Fibroblast of lung (primary cell): ENCODE measurements at regions not wholly inside any gene's neighbourhood (a gene's known extent, or its start where the extent isn't known, plus 50 kb on each side); places are given as distances from the start of the nearest gene placed in this dataset.

Experiments used
- DNase-seq, 2 donors: peaks; one replicate each; pipeline versions ENCODE4 v3.0.0 to v3.0.0-alpha.2; 2010; ENCODE audit warnings: low read depth in 2 of 2
- H2AFZ ChIP-seq: 2 replicates; pipeline ENCODE4 v1.5.1; 2012; ENCODE audit warnings: low read length, control low read depth, inconsistent platforms
- H3K27ac ChIP-seq: 2 replicates; pipeline ENCODE4 v1.5.1; 2011; ENCODE audit warnings: low read length, control low read depth; ENCODE audit not compliant: insufficient read depth
- H3K27me3 ChIP-seq: 2 replicates; pipeline ENCODE4 v1.5.1; 2011; ENCODE audit warnings: mild to moderate bottlenecking, low read length; ENCODE audit not compliant: control insufficient read depth, insufficient read depth
- H3K36me3 ChIP-seq: 2 replicates; pipeline ENCODE4 v1.5.1; 2011; ENCODE audit warnings: low read length; ENCODE audit not compliant: control insufficient read depth, insufficient read depth
- H3K4me1 ChIP-seq: 2 replicates; pipeline ENCODE4 v1.5.1; 2011; ENCODE audit warnings: low read length; ENCODE audit not compliant: control insufficient read depth, insufficient read depth; ENCODE audit errors: extremely low read depth
- H3K4me2 ChIP-seq: 2 replicates; pipeline ENCODE4 v1.5.1; 2011; ENCODE audit warnings: low read length, control low read depth; ENCODE audit not compliant: insufficient read depth; ENCODE audit errors: extremely low read depth
- H3K4me3 ChIP-seq, 4 experiments: fragments of 200-600 bp in 1 of 4; sonication (generic) in 1 of 4; replicated peaks in 1 of 4; 2 replicates each; pipeline ENCODE4 v1.5.1; 2011 to 2016; ENCODE audit warnings: low read length in 4 of 4, low read depth in 3 of 4, mild to moderate bottlenecking in 3 of 4, control low read depth in 2 of 4, inconsistent platforms in 1 of 4, mixed read lengths in 1 of 4; ENCODE audit not compliant: insufficient read depth in 1 of 4; ENCODE audit errors: control extremely low read depth in 1 of 4
- H3K79me2 ChIP-seq: 2 replicates; pipeline ENCODE4 v1.5.1; 2012; ENCODE audit warnings: mild to moderate bottlenecking, low read length, inconsistent platforms; ENCODE audit not compliant: control insufficient read depth, insufficient read depth
- H3K9ac ChIP-seq: 2 replicates; pipeline ENCODE4 v1.5.1; 2011; ENCODE audit warnings: mild to moderate bottlenecking, low read length, control low read depth; ENCODE audit not compliant: insufficient read depth
- H3K9me3 ChIP-seq: 2 replicates; pipeline ENCODE4 v1.5.1; 2012; ENCODE audit warnings: low read depth, low read length; ENCODE audit not compliant: control insufficient read depth, insufficient read depth
- H4K20me1 ChIP-seq: 2 replicates; pipeline ENCODE4 v1.5.1; 2011; ENCODE audit warnings: low read length; ENCODE audit not compliant: control insufficient read depth, insufficient read depth; ENCODE audit errors: extremely low read depth
- EZH2 ChIP-seq: IDR thresholded peaks from 2 replicates; pipeline ENCODE4 v1.5.1; 2012; ENCODE audit warnings: low read length, control low read depth, mild to moderate bottlenecking; ENCODE audit errors: missing control alignments
- TF ChIP-seq, protein P1 (sequence below), 2 donors: IDR thresholded peaks in 1 of 2; conservative IDR thresholded peaks in 1 of 2; 1 replicate in 1 of 2; 2 replicates in 1 of 2; pipeline ENCODE4 v1.5.1; 2011 to 2012; ENCODE audit warnings: low read length in 2 of 2, control low read depth in 1 of 2, inconsistent platforms in 1 of 2, low read depth in 1 of 2, mild to moderate bottlenecking in 1 of 2

- no peaks in the 10 kb centered on the region for H3K79me2 ChIP-seq
- no peak overlapping the region for H2AFZ ChIP-seq
- no peak overlapping the region for H3K4me2 ChIP-seq
- H3K9me3 ChIP-seq: no peaks in the 10 kb centered on the region
- no peaks in the 10 kb centered on the region for H4K20me1 ChIP-seq
- H3K27me3 ChIP-seq: no peaks in the 10 kb centered on the region
- no peaks in the 10 kb centered on the region for H3K36me3 ChIP-seq
- DNase-seq: no peak
- no peak overlapping the region for H3K9ac ChIP-seq
- TF ChIP-seq, protein P1, sequence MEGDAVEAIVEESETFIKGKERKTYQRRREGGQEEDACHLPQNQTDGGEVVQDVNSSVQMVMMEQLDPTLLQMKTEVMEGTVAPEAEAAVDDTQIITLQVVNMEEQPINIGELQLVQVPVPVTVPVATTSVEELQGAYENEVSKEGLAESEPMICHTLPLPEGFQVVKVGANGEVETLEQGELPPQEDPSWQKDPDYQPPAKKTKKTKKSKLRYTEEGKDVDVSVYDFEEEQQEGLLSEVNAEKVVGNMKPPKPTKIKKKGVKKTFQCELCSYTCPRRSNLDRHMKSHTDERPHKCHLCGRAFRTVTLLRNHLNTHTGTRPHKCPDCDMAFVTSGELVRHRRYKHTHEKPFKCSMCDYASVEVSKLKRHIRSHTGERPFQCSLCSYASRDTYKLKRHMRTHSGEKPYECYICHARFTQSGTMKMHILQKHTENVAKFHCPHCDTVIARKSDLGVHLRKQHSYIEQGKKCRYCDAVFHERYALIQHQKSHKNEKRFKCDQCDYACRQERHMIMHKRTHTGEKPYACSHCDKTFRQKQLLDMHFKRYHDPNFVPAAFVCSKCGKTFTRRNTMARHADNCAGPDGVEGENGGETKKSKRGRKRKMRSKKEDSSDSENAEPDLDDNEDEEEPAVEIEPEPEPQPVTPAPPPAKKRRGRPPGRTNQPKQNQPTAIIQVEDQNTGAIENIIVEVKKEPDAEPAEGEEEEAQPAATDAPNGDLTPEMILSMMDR (conservative IDR thresholded peaks at IDR 0.05 in 1 of 2, IDR thresholded peaks at IDR 0.05 in 1 of 2; ENCODE audit: low read depth in 1 of 2, low read length in 2 of 2): no peak
- TF ChIP-seq EZH2: no peak
- H3K27ac ChIP-seq: no peak overlapping the region
- H3K4me1 ChIP-seq: no peaks in the 10 kb centered on the region
- no peak overlapping the region for H3K4me3 ChIP-seq
These were observed 115.7 kb downstream of the MTPAP start for GRCh38 chr10:30233186-30233959.

DNA sequence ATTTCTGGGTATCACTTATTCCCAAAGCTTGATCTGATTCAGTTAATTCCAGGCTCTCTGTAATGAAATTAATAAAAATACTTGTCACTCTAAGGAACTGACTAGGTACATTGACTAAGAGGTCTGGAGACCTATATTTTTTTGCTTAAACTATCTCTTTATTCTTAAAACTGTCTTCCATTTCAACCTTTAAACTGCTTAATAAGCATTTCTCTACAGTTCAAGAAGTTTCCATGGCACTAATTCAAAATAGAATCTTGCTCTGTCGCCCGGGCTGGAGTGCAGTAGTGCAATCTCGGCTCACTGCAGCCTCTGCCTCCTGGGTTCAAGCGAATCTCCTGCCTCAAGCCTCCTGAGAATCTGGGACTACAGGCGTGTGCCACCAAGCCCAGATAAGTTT, 117.4 kb downstream of the MTPAP start:
- Histone ChIP-seq H3K9ac (no peak overlapping the region), H3K4me1 (no peaks in the 10 kb centered on the region), H3K4me2 (no peak overlapping the region), H3K27ac (no peak overlapping the region), H3K27me3 (no peaks in the 10 kb centered on the region), H2AFZ (no peak overlapping the region), H4K20me1 (no peaks in the 10 kb centered on the region), H3K36me3 (no peaks in the 10 kb centered on the region), H3K4me3 (no peak overlapping the region), H3K9me3 (no peaks in the 10 kb centered on the region), H3K79me2 (no peaks in the 10 kb centered on the region)
- TF ChIP-seq, protein P1 (conservative IDR thresholded peaks at IDR 0.05 in 1 of 2, IDR thresholded peaks at IDR 0.05 in 1 of 2; ENCODE audit: low read depth in 1 of 2, low read length in 2 of 2): no peak
- TF ChIP-seq EZH2: no peak
- DNase-seq: no peak

DNA sequence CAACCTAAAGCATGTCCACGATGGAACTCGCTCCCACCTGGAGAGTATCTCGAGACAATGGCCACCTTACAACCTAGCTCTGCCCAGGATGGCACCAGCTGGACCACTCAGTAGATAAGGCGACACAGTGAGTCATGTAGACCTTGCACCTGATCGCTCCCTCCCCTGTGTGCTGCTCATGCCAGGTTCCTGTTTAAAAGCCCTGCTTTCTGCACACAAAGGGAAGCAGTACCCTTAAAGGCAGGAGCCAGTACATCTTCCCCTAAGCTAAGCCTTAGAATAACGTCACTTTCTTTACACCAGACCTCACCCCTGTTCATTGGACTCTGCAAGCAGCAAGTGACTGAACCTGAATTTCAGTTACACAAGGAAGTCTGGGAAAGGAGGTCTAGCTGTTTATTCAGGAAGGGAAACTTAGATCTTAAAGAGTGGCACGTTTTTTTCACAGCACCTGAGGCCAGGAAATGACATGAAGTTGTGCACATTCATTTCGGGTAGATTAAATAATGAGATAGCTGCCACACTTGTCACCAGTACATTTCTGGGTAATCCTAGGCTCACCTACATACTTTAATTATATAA, 117.9 kb downstream of the MTPAP start:
- Histone ChIP-seq H2AFZ (no peak overlapping the region), H3K4me1 (no peaks in the 10 kb centered on the region), H3K9me3 (no peaks in the 10 kb centered on the region), H4K20me1 (no peaks in the 10 kb centered on the region), H3K79me2 (no peaks in the 10 kb centered on the region), H3K4me2 (no peak overlapping the region), H3K36me3 (no peaks in the 10 kb centered on the region), H3K27me3 (no peaks in the 10 kb centered on the region), H3K27ac (no peak overlapping the region), H3K9ac (no peak overlapping the region), H3K4me3 (no peak overlapping the region)
- TF ChIP-seq EZH2: no peak
- TF ChIP-seq, protein P1 (conservative IDR thresholded peaks at IDR 0.05 in 1 of 2, IDR thresholded peaks at IDR 0.05 in 1 of 2; ENCODE audit: low read depth in 1 of 2, low read length in 2 of 2): no peak
- DNase-seq: no peak
